Testis (tissue), 2 donors: ENCODE measurements at regions not wholly inside any gene's neighbourhood (a gene's known extent, or its start where the extent isn't known, plus 50 kb on each side); places are given as distances from the start of the nearest gene placed in this dataset.

ENCODE experiments used
- DNase-seq: peaks from one replicate; pipeline ENCODE4 v3.0.0-alpha.2; 2019
- H3K27ac ChIP-seq, 2 donors: fragments of 200-600 bp; sonication (generic); one replicate each; pipeline ENCODE4 v1.5.1; 2019
- H3K27me3 ChIP-seq: fragments of 200-600 bp; sonication (generic); one replicate; pipeline ENCODE4 v1.5.1; 2019
- H3K36me3 ChIP-seq: fragments of 200-600 bp; sonication (generic); one replicate; pipeline ENCODE4 v1.5.1; 2017; ENCODE audit warnings: low read depth; ENCODE audit errors: missing control alignments
- H3K4me1 ChIP-seq: fragments of 200-600 bp; sonication (generic); one replicate; pipeline ENCODE4 v1.5.1; 2019
- H3K4me3 ChIP-seq, 2 donors: fragments of 200-600 bp; sonication (generic); one replicate each; pipeline ENCODE4 v1.5.1; 2017 to 2019
- H3K9me3 ChIP-seq: fragments of 200-600 bp; sonication (generic); one replicate; pipeline ENCODE4 v1.5.1; 2017
- CTCF ChIP-seq, 3 experiments: fragments of 450-650 bp in 2 of 3; fragments of 200-600 bp in 1 of 3; sonication (generic) in 1 of 3; IDR thresholded peaks; one replicate each; pipeline ENCODE4 v1.5.1; 2016 to 2019; ENCODE audit warnings: antibody characterized with exemption in 3 of 3, mild to moderate bottlenecking in 2 of 3, moderate library complexity in 1 of 3
- POLR2A ChIP-seq: fragments of 450-650 bp; IDR thresholded peaks from one replicate; pipeline ENCODE4 v1.6.1; 2017; ENCODE audit warnings: antibody characterized with exemption, mild to moderate bottlenecking, moderate library complexity
- WGBS, 2 donors: methylation state at CpG; one replicate each; pipeline ENCODE4 v1.1.5; 2018; 5-methylcytosine and 5-hydroxymethylcytosine counted together
- intact Hi-C: fragments of 100-400 bp; cut with DNase I; formaldehyde crosslinking; loops from one replicate; pipeline ENCODE4 v1.15.1; 2023; ENCODE audit warnings: low total_unique reads

- Histone ChIP-seq H3K36me3 (no peaks in the 10 kb centered on the region), H3K9me3 (no peaks in the 10 kb centered on the region), H3K27ac (no peak overlapping the region), H3K4me3 (no peak overlapping the region), H3K27me3 (no peaks in the 10 kb centered on the region), H3K4me1 (no peaks in the 10 kb centered on the region)
- DNase-seq, result peak; percentile 43
- intact Hi-C loops, result no loop called here
- TF ChIP-seq POLR2A (no peak), CTCF (IDR thresholded peaks at IDR 0.05) (no peak)
- 87 to 89% methylated on average over 4 to 6 of the region's 6 CpGs for WGBS, 2 donors
Observed at GRCh38 chr2:51795248-51795888, 763.4 kb upstream of the NRXN1 start.

GRCh38 chr2:51791496-51791895 is 759.6 kb upstream of the NRXN1 start:
- H3K4me3 ChIP-seq, result no peak overlapping the region
- no peak for DNase-seq
- intact Hi-C loops, result no loop called here
- H3K27ac ChIP-seq, result no peak overlapping the region
- TF ChIP-seq POLR2A (no peak), CTCF (IDR thresholded peaks at IDR 0.05) (no peak)
- no peaks in the 10 kb centered on the region for H3K4me1 ChIP-seq
- H3K36me3 ChIP-seq, result no peaks in the 10 kb centered on the region
- no peaks in the 10 kb centered on the region for H3K27me3 ChIP-seq
- WGBS, 2 donors, result 93% methylated on average over 3 of the region's 3 CpGs
- H3K9me3 ChIP-seq, result no peaks in the 10 kb centered on the region

GRCh38 chr2:51790854-51791253 is 758.9 kb upstream of the NRXN1 start:
- TF ChIP-seq POLR2A, result no peak
- no peak for TF ChIP-seq CTCF (IDR thresholded peaks at IDR 0.05)
- Histone ChIP-seq H3K36me3 (no peaks in the 10 kb centered on the region), H3K27ac (no peak overlapping the region), H3K4me1 (no peaks in the 10 kb centered on the region), H3K27me3 (no peaks in the 10 kb centered on the region), H3K4me3 (no peak overlapping the region), H3K9me3 (no peaks in the 10 kb centered on the region)
- no peak for DNase-seq
- 92 to 93% methylated on average over 2 of the region's 2 CpGs for WGBS, 2 donors
- intact Hi-C loops, result no loop called here

GRCh38 chr2:51789918-51790317 is 758.0 kb upstream of the NRXN1 start:
- no peak overlapping the region for H3K4me3 ChIP-seq
- H3K4me1 ChIP-seq, result no peaks in the 10 kb centered on the region
- intact Hi-C loops, result no loop called here
- DNase-seq, result no peak
- H3K36me3 ChIP-seq, result no peaks in the 10 kb centered on the region
- TF ChIP-seq CTCF (IDR thresholded peaks at IDR 0.05) (no peak), POLR2A (no peak)
- H3K27ac ChIP-seq, result no peak overlapping the region
- H3K9me3 ChIP-seq, result no peaks in the 10 kb centered on the region
- no peaks in the 10 kb centered on the region for H3K27me3 ChIP-seq
- 73 to 90% methylated on average over 2 of the region's 2 CpGs for WGBS, 2 donors
